PFSK-1 (cell line): ENCODE measurements at regions not wholly inside any gene's neighbourhood (a gene's known extent, or its start where the extent isn't known, plus 50 kb on each side); places are given as distances from the start of the nearest gene placed in this dataset.

Experiments used
- POLR2AphosphoS5 ChIP-seq: IDR thresholded peaks from 2 replicates; pipeline ENCODE4 v1.6.1; 2012; ENCODE audit warnings: low read depth, mild to moderate bottlenecking, control low read depth, low read length, moderate library complexity
- TAF1 ChIP-seq: IDR thresholded peaks from 2 replicates; pipeline ENCODE4 v1.6.1; 2012; ENCODE audit warnings: low read length, control low read depth, borderline replicate concordance; ENCODE audit not compliant: insufficient read depth
- TF ChIP-seq, protein P1 (sequence below), 2 experiments: IDR thresholded peaks; 2 replicates each; pipeline versions ENCODE4 v1.6.1 to v1.8.0; 2011 to 2012; ENCODE audit warnings: low read depth in 2 of 2, low read length in 2 of 2, control low read depth in 1 of 2, inconsistent platforms in 1 of 2, mild to moderate bottlenecking in 1 of 2, moderate library complexity in 1 of 2; ENCODE audit not compliant: insufficient read depth in 1 of 2

GRCh38 chr3:103785017-103785416 lies 1350.2 kb downstream of the ZPLD1 start:
- TF ChIP-seq TAF1, result no peak
- TF ChIP-seq POLR2AphosphoS5, result no peak
- TF ChIP-seq, protein P1, sequence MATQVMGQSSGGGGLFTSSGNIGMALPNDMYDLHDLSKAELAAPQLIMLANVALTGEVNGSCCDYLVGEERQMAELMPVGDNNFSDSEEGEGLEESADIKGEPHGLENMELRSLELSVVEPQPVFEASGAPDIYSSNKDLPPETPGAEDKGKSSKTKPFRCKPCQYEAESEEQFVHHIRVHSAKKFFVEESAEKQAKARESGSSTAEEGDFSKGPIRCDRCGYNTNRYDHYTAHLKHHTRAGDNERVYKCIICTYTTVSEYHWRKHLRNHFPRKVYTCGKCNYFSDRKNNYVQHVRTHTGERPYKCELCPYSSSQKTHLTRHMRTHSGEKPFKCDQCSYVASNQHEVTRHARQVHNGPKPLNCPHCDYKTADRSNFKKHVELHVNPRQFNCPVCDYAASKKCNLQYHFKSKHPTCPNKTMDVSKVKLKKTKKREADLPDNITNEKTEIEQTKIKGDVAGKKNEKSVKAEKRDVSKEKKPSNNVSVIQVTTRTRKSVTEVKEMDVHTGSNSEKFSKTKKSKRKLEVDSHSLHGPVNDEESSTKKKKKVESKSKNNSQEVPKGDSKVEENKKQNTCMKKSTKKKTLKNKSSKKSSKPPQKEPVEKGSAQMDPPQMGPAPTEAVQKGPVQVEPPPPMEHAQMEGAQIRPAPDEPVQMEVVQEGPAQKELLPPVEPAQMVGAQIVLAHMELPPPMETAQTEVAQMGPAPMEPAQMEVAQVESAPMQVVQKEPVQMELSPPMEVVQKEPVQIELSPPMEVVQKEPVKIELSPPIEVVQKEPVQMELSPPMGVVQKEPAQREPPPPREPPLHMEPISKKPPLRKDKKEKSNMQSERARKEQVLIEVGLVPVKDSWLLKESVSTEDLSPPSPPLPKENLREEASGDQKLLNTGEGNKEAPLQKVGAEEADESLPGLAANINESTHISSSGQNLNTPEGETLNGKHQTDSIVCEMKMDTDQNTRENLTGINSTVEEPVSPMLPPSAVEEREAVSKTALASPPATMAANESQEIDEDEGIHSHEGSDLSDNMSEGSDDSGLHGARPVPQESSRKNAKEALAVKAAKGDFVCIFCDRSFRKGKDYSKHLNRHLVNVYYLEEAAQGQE (IDR thresholded peaks at IDR 0.05; ENCODE audit: insufficient read depth in 1 of 2, low read depth in 2 of 2, low read length in 2 of 2), result no peak
